ENCODE measurements at regions not wholly inside any gene's neighbourhood (a gene's known extent, or its start where the extent isn't known, plus 50 kb on each side); places are given as distances from the start of the nearest gene placed in this dataset.

DNA sequence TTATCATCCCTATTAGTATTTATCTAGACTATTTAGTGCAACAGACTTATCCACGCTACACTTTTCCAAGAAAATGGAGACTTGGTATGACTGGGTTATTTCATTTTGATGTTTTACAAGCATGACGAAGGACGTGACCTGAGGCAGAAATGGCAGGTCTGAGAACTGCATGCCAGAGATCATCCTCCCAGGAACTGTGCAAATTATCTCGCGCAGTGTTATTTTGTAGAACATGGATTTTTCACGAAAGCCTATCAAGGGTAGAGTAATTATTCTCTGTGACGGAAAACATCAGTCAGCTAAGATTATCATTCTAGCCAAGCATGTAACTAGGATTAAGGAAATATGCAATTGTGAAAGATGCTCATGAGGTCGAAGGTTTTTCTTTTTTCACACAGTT is 361.5 kb upstream of the AJAP1 start:
- ATAC-seq = no peak
- no peaks in the 10 kb centered on the region for H3K4me1 Mint-ChIP-seq (ENCODE audit: low read depth)
- H3K4me3 Mint-ChIP-seq = no peak overlapping the region
- DNase-seq = no peak
- H3K9me3 Mint-ChIP-seq = peaks cover 16% of the 10 kb centered on the region
- no peaks in the 10 kb centered on the region for H3K36me3 Mint-ChIP-seq (ENCODE audit: insufficient read depth)
- H3K27me3 Mint-ChIP-seq (ENCODE audit: low read depth) = peaks cover 26% of the 10 kb centered on the region

GRCh38 chr1:4298361-4299083 is 355.9 kb upstream of the AJAP1 start:
- no peak for DNase-seq
- Mint-ChIP-seq H3K4me1 (ENCODE audit: low read depth) (no peaks in the 10 kb centered on the region), H3K4me3 (no peak overlapping the region), H3K9me3 (peaks cover 15% of the 10 kb centered on the region), H3K36me3 (ENCODE audit: insufficient read depth) (no peaks in the 10 kb centered on the region), H3K27me3 (ENCODE audit: low read depth) (peaks cover 7% of the 10 kb centered on the region)
- ATAC-seq = no peak

- H3K9me3 Mint-ChIP-seq = peaks cover 17% of the 10 kb centered on the region
- DNase-seq = no peak
- H3K4me1 Mint-ChIP-seq (ENCODE audit: low read depth) = no peaks in the 10 kb centered on the region
- no peak for ATAC-seq
- no peak overlapping the region for H3K4me3 Mint-ChIP-seq
- H3K36me3 Mint-ChIP-seq (ENCODE audit: insufficient read depth) = no peaks in the 10 kb centered on the region
- H3K27me3 Mint-ChIP-seq (ENCODE audit: low read depth) = peaks cover 1% of the 10 kb centered on the region
Measured at GRCh38 chr1:4301007-4301406, 353.4 kb upstream of the AJAP1 start.

DNA sequence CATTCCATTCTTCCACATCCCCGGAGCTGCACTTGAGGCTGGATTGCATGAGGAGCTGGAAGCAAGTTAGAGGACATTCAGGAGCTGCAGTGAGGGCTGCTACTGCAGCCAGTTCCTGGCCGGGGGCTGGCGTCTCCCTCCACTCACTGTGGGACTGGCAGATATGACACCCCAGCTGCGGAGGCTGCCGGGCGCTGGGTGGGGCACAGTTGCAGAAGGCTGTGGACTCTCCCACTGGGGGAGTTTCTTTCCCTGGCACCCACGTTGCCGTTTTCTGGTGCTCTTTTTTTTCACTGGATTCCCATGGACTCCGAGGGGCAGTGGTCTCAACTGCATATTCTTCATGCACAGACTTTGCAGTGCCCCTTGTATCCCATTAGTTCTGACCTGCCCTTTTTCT is 351.1 kb upstream of the AJAP1 start:
- no peak for DNase-seq
- H3K4me3 Mint-ChIP-seq = no peak overlapping the region
- no peaks in the 10 kb centered on the region for H3K36me3 Mint-ChIP-seq (ENCODE audit: insufficient read depth)
- H3K27me3 Mint-ChIP-seq (ENCODE audit: low read depth) = peaks cover 1% of the 10 kb centered on the region
- no peaks in the 10 kb centered on the region for H3K4me1 Mint-ChIP-seq (ENCODE audit: low read depth)
- peaks cover 8% of the 10 kb centered on the region for H3K9me3 Mint-ChIP-seq
- ATAC-seq = no peak

GRCh38 chr1:4305526-4306301 is 348.7 kb upstream of the AJAP1 start:
- Mint-ChIP-seq H3K9me3 (peaks cover 8% of the 10 kb centered on the region), H3K4me1 (ENCODE audit: low read depth) (no peaks in the 10 kb centered on the region), H3K4me3 (no peak overlapping the region), H3K27me3 (ENCODE audit: low read depth) (no peaks in the 10 kb centered on the region), H3K36me3 (ENCODE audit: insufficient read depth) (no peaks in the 10 kb centered on the region)
- DNase-seq = no peak
- no peak for ATAC-seq

DNA sequence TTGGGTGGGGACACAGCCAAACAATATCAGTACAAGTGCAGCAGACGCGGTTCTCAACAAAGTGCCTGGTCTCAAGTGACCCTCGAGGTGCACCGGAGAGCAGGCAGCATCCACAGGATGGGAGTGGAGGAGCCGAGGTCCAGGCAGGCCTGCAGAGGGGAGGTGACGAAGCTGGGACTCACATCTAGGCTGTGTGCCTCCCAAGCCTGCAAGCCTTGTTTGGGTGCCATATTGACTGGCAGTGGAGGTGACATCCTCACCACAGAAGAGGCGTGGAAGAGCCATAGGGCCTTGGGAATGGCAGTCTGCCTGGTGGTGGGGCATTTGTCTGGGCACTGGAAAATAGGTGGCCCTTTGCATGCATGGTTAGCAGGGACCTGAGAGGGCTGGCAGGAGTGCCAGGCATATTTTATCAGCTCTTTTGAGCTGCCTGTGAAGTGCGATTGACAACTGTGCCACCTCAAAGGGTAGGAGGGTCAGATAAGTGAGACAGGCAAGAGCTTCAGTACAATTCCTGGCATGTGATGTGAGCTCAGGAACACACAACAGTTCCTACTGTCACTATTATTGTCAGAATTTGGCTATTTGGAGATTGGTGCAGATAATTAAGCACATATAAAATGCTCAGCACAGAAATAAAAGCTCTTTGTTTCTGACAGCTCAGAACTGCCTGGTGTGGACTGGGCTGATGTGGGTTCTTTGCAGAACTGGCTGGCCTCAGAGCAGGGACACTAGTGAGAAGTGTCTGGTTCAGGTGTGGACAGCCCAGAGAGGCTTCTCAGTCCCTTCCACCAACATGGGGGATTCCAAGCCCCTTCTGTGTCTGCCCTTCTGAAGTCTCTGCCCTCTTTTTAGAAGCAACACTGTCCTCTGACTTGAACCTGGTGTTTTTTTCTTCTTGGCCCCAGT is 347.6 kb upstream of the AJAP1 start:
- Mint-ChIP-seq H3K9me3 (peaks cover 8% of the 10 kb centered on the region), H3K36me3 (ENCODE audit: insufficient read depth) (no peaks in the 10 kb centered on the region), H3K27me3 (ENCODE audit: low read depth) (no peaks in the 10 kb centered on the region), H3K4me1 (ENCODE audit: low read depth) (no peaks in the 10 kb centered on the region), H3K4me3 (no peak overlapping the region)
- DNase-seq (no peak), ATAC-seq (no peak)

GRCh38 chr1:4307468-4307845 is 347.0 kb upstream of the AJAP1 start:
- Mint-ChIP-seq H3K9me3 (peaks cover 8% of the 10 kb centered on the region), H3K36me3 (ENCODE audit: insufficient read depth) (no peaks in the 10 kb centered on the region), H3K27me3 (ENCODE audit: low read depth) (no peaks in the 10 kb centered on the region), H3K4me3 (no peak overlapping the region), H3K4me1 (ENCODE audit: low read depth) (no peaks in the 10 kb centered on the region)
- ATAC-seq = no peak
- no peak for DNase-seq

GRCh38 chr1:4307911-4308545 is 346.4 kb upstream of the AJAP1 start:
- DNase-seq = no peak
- Mint-ChIP-seq H3K4me1 (ENCODE audit: low read depth) (no peaks in the 10 kb centered on the region), H3K4me3 (no peak overlapping the region), H3K9me3 (peaks cover 4% of the 10 kb centered on the region), H3K36me3 (ENCODE audit: insufficient read depth) (no peaks in the 10 kb centered on the region), H3K27me3 (ENCODE audit: low read depth) (no peaks in the 10 kb centered on the region)
- no peak for ATAC-seq

DNA sequence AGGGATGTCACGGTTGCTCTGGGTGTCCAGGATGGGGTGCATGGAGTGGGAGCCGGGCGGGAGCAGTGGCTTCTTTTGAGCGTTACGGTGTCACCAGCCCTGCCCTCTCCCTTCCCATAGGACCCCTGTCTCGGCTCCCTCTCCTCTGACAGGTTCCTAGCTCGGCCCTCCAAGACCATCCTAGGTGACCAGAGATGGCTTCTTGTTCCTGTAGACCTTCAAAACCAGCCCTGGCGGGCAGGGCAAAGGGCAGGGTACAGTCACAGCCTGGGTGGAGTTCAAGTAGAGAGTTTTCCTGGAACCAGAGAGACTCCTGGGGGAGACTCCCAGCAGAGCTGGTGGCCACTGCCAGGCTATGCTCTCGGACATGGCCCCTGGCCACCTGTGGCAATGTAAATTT is 345.6 kb upstream of the AJAP1 start:
- no peaks in the 10 kb centered on the region for H3K36me3 Mint-ChIP-seq (ENCODE audit: insufficient read depth)
- no peaks in the 10 kb centered on the region for H3K27me3 Mint-ChIP-seq (ENCODE audit: low read depth)
- no peaks in the 10 kb centered on the region for H3K4me1 Mint-ChIP-seq (ENCODE audit: low read depth)
- no peak overlapping the region for H3K4me3 Mint-ChIP-seq
- DNase-seq (no peak), ATAC-seq (no peak)
- H3K9me3 Mint-ChIP-seq = no peaks in the 10 kb centered on the region

GRCh38 chr1:4309676-4310320 is 344.6 kb upstream of the AJAP1 start:
- Mint-ChIP-seq H3K27me3 (ENCODE audit: low read depth) (no peaks in the 10 kb centered on the region), H3K9me3 (peaks cover 5% of the 10 kb centered on the region), H3K4me1 (ENCODE audit: low read depth) (no peaks in the 10 kb centered on the region), H3K36me3 (ENCODE audit: insufficient read depth) (no peaks in the 10 kb centered on the region), H3K4me3 (no peak overlapping the region)
- DNase-seq (no peak), ATAC-seq (no peak)

DNA sequence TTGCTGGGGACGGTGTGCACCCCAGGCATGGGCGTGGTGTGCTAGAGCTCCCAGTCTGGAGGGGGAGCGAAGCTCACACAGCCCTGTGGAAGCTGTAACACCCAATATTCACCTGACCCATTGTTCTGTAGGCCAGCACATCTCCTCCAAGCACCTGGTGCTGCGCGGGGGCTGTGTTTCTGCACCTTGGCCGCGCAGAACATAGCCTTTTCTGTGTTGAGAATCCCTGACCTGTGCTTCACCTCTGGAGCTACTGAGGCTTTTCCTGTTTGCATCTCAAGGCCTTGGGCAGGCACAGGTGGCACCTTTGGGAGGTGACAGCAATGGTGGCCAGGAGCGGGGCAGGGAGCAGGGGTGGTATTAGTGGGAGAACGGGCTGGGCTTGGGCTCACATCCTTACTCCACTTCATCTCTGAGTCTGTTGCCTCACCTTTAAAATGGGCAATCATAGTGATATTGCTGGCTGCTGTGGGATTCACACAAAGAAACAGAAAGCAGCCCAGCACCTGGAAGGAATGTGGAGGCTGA is 343.9 kb upstream of the AJAP1 start:
- H3K9me3 Mint-ChIP-seq = peaks cover 9% of the 10 kb centered on the region
- H3K4me3 Mint-ChIP-seq = no peak overlapping the region
- H3K36me3 Mint-ChIP-seq (ENCODE audit: insufficient read depth) = no peaks in the 10 kb centered on the region
- H3K4me1 Mint-ChIP-seq (ENCODE audit: low read depth) = no peaks in the 10 kb centered on the region
- no peak for ATAC-seq
- H3K27me3 Mint-ChIP-seq (ENCODE audit: low read depth) = no peaks in the 10 kb centered on the region
- DNase-seq = no peak

- ATAC-seq (no peak), DNase-seq (no peak)
- H3K4me3 Mint-ChIP-seq = no peak overlapping the region
- no peaks in the 10 kb centered on the region for H3K27me3 Mint-ChIP-seq (ENCODE audit: low read depth)
- H3K4me1 Mint-ChIP-seq (ENCODE audit: low read depth) = no peaks in the 10 kb centered on the region
- H3K9me3 Mint-ChIP-seq = peaks cover 9% of the 10 kb centered on the region
- H3K36me3 Mint-ChIP-seq (ENCODE audit: insufficient read depth) = no peaks in the 10 kb centered on the region
Measured at GRCh38 chr1:4312024-4312423, 342.4 kb upstream of the AJAP1 start.

GRCh38 chr1:4315202-4315601 is 339.2 kb upstream of the AJAP1 start:
- Mint-ChIP-seq H3K36me3 (ENCODE audit: insufficient read depth) (no peaks in the 10 kb centered on the region), H3K9me3 (peaks cover 9% of the 10 kb centered on the region), H3K27me3 (ENCODE audit: low read depth) (peaks cover 2% of the 10 kb centered on the region), H3K4me3 (no peak overlapping the region), H3K4me1 (ENCODE audit: low read depth) (no peaks in the 10 kb centered on the region)
- no peak for DNase-seq
- ATAC-seq = no peak
